HG03432 (cell line): ENCODE measurements at regions not wholly inside any gene's neighbourhood (a gene's known extent, or its start where the extent isn't known, plus 50 kb on each side); places are given as distances from the start of the nearest gene placed in this dataset.

Experiments
- ATAC-seq: cut with Tn5 transposase; IDR thresholded peaks from one replicate; pipeline ENCODE4 v1.9.1; 2021; ENCODE audit warnings: mild to moderate bottlenecking, moderate library complexity; ENCODE audit not compliant: unreplicated experiment

DNA sequence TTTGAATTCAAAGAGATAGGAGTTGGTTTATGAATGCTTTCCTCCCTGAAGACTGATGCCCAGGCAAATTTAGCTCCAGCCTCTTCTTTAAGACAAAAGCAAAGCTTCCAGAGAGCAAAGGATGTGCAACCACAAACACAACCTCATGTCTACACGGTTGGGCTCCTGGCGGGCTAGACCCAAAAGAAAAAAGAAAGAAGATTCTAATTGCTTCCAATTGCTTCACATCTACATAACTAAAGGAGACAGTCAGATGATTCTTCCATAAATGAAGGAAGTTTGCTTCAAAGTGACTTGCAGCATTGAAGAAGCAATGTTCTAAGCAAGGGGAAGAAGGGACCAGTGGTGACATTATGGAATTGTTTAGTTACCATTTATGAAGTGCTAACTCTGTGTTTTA lies 1603.0 kb upstream of the TENM3 start:
- ATAC-seq: no peak

DNA sequence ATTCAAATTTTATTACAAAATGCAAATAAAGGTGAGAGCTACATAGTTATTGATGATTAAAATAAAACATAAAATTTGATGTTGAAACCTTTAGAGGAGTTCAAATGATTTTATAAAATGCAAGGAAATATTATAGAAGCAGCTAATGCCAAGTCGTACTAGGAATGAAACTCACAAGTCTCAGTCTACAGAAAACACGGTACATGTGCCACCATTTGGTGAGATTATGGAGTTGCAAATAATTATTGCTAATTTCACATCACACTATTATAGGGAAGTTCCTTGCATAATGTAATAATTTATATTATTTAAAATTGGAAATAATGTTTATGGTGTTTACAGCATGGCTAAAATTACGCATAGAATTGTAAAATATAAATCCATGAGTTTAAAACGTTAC lies 1601.7 kb upstream of the TENM3 start:
- ATAC-seq: no peak

DNA sequence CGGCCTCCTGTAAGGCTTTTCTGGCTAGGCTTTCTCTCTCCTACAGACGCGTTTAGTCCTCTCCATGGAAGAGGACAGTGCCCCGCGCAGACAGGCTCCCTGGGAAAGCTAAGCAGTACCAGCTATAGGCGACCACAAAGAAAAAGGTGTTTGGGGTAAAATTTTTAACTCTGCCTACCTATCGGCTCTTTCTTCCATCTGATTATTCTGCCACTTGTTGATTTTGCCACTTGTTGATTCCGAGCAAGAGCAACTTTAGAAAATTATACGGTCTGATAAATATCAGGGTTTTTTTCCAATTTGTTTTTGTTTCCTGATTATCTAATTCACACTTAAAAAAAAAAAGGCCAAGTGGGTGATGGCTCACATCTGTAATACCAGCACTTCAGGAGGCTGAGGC lies 1600.5 kb upstream of the TENM3 start:
- ATAC-seq: no peak

DNA sequence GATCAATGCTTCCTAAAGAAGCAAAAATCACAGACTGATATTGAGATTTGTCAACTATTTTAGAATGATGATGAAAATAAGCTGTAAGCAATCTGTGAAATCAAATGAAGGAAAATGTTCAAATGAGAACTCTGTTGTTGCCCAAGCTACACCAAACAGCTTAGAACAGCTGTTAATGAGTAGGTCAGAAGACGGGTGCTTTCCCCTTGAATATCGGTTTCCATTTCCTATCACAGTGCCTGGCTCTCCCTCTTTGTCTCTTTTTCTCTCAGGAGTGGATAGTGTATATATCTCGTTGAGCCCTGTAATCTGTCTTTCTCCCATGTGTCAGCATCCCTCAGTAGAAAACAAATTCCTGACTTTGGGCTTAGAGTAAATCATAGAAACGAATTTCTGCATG lies 1592.9 kb upstream of the TENM3 start:
- peak; percentile 91 for ATAC-seq

DNA sequence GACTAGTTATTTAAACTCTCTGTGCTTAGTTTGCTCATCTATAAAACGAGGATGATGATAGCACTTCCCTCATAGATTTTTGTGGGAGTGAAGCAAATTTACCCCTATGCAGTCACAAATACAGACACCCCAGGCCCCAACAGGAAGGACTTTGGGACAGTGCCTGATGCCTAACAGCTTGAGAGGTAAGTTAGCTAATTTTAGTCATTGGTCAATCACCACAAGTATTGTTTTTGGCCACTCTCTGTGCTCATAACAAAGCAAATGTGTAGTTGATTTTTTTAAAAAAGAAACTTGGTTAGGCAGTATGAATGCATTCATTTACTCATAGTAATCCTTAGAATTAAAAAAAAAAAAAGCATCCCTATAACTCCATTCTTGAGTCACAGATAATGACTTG lies 1590.7 kb upstream of the TENM3 start:
- no peak for ATAC-seq

DNA sequence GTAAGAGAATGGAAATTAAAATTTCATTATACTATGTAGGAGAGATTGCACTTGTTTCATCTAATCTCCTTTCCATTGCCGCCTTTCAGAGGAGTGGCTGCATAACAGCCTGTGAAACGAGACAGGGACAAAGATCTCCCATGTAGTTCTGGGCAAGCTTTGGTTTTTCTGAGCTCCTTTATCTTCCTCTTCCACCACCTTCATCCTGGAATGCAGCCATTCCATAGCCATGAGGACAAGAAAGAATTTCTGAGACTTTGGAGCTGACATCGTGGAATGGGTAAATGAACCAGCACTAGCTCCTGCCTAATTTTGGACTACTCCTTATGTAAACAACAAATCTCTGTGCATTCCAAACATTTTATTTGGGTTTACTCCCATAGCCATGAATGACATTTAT lies 1587.3 kb upstream of the TENM3 start:
- ATAC-seq: no peak

DNA sequence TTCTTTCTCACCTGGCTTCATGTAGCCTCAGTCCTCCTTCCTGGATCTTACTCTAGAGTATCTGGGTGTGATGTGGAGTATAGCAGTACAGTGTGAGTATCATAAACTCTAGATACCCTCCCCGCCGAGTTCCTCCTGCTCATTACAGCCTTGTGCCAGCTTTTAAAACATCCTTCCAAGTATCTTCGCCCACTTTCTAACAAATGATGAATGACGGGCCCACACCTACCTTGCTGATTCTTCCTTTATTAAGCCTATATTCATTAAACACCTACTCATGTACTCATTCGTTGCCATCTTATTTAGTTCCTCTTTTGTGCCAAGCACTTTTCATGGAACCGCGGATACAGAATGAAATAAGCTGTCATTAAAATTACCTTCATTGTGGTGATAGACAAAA lies 1585.3 kb upstream of the TENM3 start:
- ATAC-seq: no peak

- peak; percentile 84 for ATAC-seq
Measured at GRCh38 chr4:180664766-180665368, 1578.3 kb upstream of the TENM3 start.

DNA sequence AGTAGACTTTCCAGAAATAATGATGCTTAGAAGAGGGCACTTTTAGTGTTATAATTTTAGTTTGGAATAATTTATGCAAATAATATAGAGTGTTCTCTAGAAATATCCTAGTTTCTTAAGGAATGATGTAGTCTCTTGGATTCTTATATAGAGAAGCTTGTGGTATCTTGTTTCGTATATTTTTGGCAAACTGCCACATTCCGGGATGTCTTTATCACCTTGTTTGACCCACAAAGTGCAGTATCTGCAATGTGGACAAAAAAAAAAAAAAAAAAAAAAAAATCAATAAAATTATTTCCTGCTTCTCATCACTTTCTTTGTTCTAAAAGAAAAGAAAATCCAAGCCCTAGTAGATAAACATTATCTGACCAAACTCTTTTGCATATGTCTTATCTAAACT lies 1577.7 kb upstream of the TENM3 start:
- no peak for ATAC-seq

GRCh38 chr4:180665994-180666824 lies 1577.0 kb upstream of the TENM3 start:
- ATAC-seq: peak; percentile 89

- no peak for ATAC-seq
Measured at GRCh38 chr4:180668732-180669131, 1574.5 kb upstream of the TENM3 start.

DNA sequence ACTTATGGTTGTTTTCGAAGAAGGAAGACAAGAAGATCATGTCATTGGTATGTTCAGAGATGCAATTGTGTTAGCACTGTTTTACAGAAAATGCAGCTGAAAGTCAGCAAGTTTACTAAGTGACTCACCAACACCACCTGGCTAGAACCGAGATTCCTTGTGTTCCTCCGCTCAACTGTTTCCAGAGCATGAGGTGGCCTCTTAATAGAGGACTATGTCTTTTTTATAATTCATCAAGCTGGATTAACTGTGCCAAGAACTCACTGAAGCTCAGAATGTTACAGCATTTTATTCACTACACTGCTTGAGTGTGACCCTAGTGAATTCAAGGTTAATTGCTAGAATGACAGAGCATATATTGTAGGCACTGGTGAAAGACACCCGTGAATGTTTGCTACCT lies 1573.5 kb upstream of the TENM3 start:
- no peak for ATAC-seq

- no peak for ATAC-seq
Measured at GRCh38 chr4:180674619-180675358, 1568.4 kb upstream of the TENM3 start.

GRCh38 chr4:180675359-180675650 lies 1567.9 kb upstream of the TENM3 start:
- no peak for ATAC-seq

DNA sequence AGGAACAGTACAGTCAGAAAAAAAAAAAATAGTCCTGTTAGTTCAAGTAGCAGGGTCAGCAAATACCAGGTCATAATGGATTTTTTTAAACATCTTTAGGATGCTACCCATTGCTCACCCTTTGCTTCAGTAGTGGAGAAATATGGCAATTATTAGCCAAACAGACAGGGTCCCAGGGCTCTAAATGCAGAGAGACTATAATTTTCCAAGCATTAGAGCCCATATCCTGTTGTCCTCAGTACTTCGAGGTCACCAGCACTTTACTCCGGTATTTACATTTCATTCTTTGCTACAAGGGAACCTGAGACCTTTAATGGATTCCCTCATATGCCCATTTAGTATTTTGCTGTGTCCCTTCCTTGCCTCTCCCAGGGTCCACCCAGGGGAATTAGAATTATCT lies 1562.9 kb upstream of the TENM3 start:
- no peak for ATAC-seq

DNA sequence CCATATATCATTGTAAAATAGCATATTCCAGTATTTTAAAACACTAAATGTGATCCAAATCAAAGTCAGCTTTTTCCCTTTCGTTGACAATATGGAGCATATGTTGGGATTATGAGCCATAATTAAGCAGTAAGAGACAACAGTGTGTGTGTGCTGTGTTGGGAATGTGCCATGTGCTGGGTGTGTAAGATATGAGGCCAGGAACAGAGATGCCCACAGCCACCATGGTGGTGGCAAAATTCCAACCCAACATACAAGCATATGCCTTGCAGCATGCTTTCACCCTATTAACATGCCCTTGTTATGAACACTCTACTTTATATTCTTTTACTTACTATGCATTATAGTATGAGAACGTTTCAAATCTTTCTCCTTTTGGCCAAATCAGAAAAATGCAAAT lies 1560.4 kb upstream of the TENM3 start:
- ATAC-seq: no peak

DNA sequence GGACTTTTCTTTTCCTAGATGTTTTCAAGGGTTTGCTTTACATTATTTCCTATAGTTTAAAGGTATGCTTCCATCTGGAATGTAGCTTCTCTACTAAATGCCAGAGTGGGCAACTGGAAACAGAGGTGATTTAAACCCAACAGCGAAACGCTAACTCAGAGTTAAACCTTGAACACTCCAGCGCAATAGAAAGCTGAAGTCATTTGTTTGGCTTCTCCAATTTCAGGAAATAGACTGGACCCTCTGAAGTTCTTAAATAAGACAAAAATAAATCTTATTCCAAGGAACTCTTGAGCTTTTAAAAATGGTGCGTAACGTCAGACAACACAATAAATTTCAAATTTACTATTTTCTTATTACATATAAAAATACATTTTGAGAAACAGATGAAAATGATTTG lies 1560.0 kb upstream of the TENM3 start:
- ATAC-seq: no peak

GRCh38 chr4:180688480-180688879 lies 1554.7 kb upstream of the TENM3 start:
- no peak for ATAC-seq

- no peak for ATAC-seq
Measured at GRCh38 chr4:180694875-180695274, 1548.3 kb upstream of the TENM3 start.

GRCh38 chr4:180695851-180696250 lies 1547.4 kb upstream of the TENM3 start:
- ATAC-seq: no peak

DNA sequence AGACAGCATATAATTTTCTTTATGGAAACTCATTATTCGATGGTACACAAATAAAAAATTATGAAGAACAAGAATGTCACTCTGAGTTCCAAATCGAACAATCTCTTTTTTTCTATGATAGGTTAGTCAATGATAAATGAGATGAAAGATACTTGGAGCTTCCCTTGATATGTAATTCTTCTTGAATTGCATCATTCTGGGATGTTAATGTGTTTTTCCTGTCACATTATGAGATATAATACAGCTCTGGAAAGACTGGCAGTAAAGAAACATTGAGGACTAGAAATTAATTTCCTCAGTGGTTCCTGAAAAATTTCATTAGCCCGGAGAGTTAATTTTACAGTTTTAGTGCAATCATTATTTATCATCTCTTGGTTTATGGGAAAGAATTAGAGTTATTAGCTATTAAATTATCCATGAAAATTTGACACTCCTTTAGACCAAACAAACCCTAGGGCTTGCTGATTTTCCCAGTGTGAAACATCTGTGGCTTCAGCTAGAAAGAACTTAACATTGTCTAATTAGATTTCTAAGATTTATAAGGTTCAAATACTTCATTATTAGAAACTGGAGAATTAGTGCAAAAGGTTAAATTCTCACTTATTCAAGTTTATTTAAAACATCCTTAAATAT lies 1546.6 kb upstream of the TENM3 start:
- ATAC-seq: no peak
